HFFc6 (cell line): ENCODE measurements at regions not wholly inside any gene's neighbourhood (a gene's known extent, or its start where the extent isn't known, plus 50 kb on each side); places are given as distances from the start of the nearest gene placed in this dataset.

Experiments
- DNase-seq: peaks from one replicate; pipeline ENCODE4 v3.0.0-alpha.2; 2018
- H3K27ac Mint-ChIP-seq: 2 replicates; pipeline ENCODE4 v1.8.0; 2020; ENCODE audit warnings: mild to moderate bottlenecking, mixed read lengths
- H3K27me3 Mint-ChIP-seq: 2 replicates; pipeline ENCODE4 v1.8.0; 2021; ENCODE audit warnings: mild to moderate bottlenecking, moderate library complexity, mixed read lengths; ENCODE audit not compliant: insufficient read depth
- H3K36me3 Mint-ChIP-seq: 2 replicates; pipeline ENCODE4 v1.8.0; 2021; ENCODE audit warnings: low read depth, mixed read lengths
- H3K4me1 Mint-ChIP-seq: 2 replicates; pipeline ENCODE4 v1.8.0; 2020; ENCODE audit warnings: low read depth, mixed read lengths
- H3K4me3 Mint-ChIP-seq: 2 replicates; pipeline ENCODE4 v1.8.0; 2020; ENCODE audit warnings: mild to moderate bottlenecking, moderate library complexity, mixed read lengths
- H3K9me3 Mint-ChIP-seq: 2 replicates; pipeline ENCODE4 v1.8.0; 2020; ENCODE audit warnings: mild to moderate bottlenecking, mixed read lengths
- CTCF ChIP-seq: fragments of 200-600 bp; sonication (generic); IDR thresholded peaks from 2 replicates; pipeline ENCODE4 v1.5.0; 2021; ENCODE audit warnings: antibody characterized with exemption, mild to moderate bottlenecking

GRCh38 chr16:79786389-79786788 is 185.9 kb upstream of the MAF start:
- no peak for DNase-seq
- TF ChIP-seq CTCF: no peak
- Mint-ChIP-seq H3K27ac (no peak overlapping the region), H3K27me3 (no peaks in the 10 kb centered on the region), H3K4me3 (no peak overlapping the region), H3K9me3 (peaks cover 15% of the 10 kb centered on the region), H3K4me1 (no peaks in the 10 kb centered on the region), H3K36me3 (no peaks in the 10 kb centered on the region; the same call in 1 of the 2 replicates)

DNA sequence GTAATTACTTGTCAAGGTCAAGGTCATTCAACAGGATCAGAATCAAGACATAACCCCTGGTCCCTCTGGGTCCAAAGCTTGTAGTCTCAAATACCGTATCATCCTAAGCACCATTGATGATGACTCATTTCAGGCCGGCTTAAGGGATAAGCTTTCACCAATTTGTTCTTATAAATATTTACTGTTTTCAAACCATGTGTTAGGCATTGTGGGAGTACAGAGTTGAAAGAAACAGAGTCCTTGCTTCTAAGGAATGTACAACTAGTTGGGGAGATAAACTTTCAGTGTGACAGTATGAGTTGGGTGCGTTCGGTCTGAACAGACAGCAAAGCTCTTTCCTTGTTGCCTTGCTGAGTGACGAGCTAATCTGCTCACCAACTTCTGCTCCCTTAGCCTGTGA is 183.5 kb upstream of the MAF start:
- Mint-ChIP-seq H3K27me3 (no peaks in the 10 kb centered on the region), H3K4me1 (no peaks in the 10 kb centered on the region), H3K36me3 (no peaks in the 10 kb centered on the region), H3K4me3 (no peak overlapping the region), H3K27ac (no peak overlapping the region), H3K9me3 (peaks cover 4% of the 10 kb centered on the region)
- no peak for DNase-seq
- TF ChIP-seq CTCF: no peak

DNA sequence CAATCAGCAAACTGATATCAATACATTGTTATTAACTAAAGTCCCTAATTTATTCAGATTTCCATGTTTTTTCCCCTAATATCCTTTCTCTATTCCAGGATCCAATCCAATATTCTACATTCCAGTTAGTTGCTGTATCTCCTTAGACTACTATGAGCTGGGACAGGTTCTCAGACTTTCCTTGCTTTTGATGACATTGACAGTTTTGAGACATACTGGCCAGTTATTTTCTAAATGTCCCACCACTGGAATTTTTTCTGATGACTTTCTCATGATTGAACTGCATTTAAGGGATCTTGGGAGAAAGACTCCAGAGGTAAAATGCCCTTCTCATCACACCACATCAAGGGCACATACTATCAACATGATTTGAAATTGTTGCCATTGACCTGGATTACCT is 177.1 kb upstream of the MAF start:
- Mint-ChIP-seq H3K4me1 (no peaks in the 10 kb centered on the region), H3K36me3 (no peaks in the 10 kb centered on the region), H3K9me3 (peaks cover 22% of the 10 kb centered on the region), H3K27ac (no peak overlapping the region), H3K27me3 (no peaks in the 10 kb centered on the region), H3K4me3 (no peak overlapping the region)
- TF ChIP-seq CTCF: no peak
- no peak for DNase-seq

DNA sequence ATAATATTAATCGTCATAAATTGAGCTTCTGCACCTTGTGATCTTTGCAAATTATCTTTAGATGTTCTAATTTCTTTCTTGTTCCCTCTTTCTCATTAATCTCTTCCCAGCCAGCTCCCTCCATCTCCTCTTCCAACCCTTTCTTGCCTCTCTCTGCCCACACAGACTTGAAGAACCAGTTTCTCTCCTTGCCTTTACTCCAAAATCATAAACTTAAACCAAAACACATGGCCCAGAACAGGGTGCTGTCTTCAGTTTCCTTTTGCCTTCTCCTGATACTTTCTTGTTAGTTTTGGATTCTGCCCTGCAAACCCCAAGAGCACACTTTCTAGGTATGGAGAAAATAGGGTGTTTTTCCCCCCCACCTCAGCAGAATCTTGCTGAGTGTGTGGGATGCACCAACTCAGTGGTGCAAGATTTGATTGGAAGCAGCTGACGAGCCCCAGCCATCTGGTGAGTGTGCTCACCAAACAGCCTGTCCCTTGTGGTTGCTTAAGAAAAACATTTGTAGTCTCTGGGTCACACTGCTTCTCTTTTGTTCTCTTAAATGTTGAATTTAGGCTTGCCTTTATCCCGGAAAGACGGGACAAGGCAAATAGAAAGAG is 175.8 kb upstream of the MAF start:
- H3K9me3 Mint-ChIP-seq: peaks cover 22% of the 10 kb centered on the region

DNA sequence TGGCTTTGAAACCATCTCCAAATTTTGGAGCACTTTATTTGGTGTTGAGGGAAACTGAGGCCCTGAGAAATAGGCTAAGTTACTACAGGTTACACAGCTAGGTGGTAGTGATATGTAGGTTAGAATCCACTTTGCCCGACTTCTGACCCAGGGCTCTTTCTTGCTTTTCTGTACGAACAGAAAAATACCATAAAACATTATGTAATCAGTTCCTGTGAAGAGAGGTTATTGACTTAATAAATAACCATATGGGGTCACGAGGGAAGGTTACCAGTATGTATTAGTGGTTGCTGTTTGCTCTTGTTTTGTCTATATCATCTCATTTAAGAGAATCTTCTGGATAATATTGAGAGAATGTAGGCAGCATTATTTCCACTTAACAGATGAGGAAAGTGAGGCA is 172.2 kb upstream of the MAF start:
- no peak for TF ChIP-seq CTCF
- Mint-ChIP-seq H3K36me3 (no peaks in the 10 kb centered on the region), H3K4me3 (no peak overlapping the region), H3K27me3 (peaks cover 1% of the 10 kb centered on the region; the same call in 1 of the 2 replicates), H3K9me3 (peaks cover 8% of the 10 kb centered on the region), H3K4me1 (no peaks in the 10 kb centered on the region), H3K27ac (no peak overlapping the region)
- DNase-seq: no peak

More for the DNA sequence above, 175.8 kb upstream of the MAF start:
- TF ChIP-seq CTCF: no peak
- no peak overlapping the region for H3K4me3 Mint-ChIP-seq
- no peaks in the 10 kb centered on the region for H3K4me1 Mint-ChIP-seq
- DNase-seq: no peak
- H3K27me3 Mint-ChIP-seq: no peaks in the 10 kb centered on the region
- H3K27ac Mint-ChIP-seq: no peak overlapping the region
- H3K36me3 Mint-ChIP-seq: no peaks in the 10 kb centered on the region

DNA sequence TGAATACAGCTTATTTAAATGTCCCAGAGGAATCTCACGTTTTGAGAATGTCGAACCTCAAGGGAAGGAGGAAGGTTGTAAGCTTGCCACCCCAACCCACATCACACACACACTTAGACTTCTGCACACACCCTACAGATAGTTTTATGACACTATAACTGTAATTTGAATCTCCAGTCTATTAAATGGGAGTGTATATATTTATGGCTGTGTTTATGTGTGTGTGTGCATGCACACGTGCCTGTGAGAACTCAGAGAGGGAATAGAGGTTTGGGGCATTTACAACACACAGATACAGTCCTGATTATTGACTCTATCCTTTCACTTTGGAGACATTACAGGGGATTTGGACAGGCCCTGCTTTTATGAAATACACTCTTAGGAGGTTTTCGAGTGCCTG is 171.5 kb upstream of the MAF start:
- Mint-ChIP-seq H3K36me3 (no peaks in the 10 kb centered on the region), H3K4me1 (no peaks in the 10 kb centered on the region), H3K9me3 (peaks cover 5% of the 10 kb centered on the region), H3K27ac (no peak overlapping the region), H3K4me3 (no peak overlapping the region), H3K27me3 (peaks cover 1% of the 10 kb centered on the region; the same call in 1 of the 2 replicates)
- DNase-seq: no peak
- TF ChIP-seq CTCF: no peak
